GM18520 (cell line): ENCODE measurements at regions not wholly inside any gene's neighbourhood (a gene's known extent, or its start where the extent isn't known, plus 50 kb on each side); places are given as distances from the start of the nearest gene placed in this dataset.
A peak's percentile ranks its signal among the peaks of the same experiment; 100 is the strongest.

Experiments used
- ATAC-seq: cut with Tn5 transposase; IDR thresholded peaks from one replicate; pipeline ENCODE4 v1.9.1; 2021; ENCODE audit not compliant: unreplicated experiment

DNA sequence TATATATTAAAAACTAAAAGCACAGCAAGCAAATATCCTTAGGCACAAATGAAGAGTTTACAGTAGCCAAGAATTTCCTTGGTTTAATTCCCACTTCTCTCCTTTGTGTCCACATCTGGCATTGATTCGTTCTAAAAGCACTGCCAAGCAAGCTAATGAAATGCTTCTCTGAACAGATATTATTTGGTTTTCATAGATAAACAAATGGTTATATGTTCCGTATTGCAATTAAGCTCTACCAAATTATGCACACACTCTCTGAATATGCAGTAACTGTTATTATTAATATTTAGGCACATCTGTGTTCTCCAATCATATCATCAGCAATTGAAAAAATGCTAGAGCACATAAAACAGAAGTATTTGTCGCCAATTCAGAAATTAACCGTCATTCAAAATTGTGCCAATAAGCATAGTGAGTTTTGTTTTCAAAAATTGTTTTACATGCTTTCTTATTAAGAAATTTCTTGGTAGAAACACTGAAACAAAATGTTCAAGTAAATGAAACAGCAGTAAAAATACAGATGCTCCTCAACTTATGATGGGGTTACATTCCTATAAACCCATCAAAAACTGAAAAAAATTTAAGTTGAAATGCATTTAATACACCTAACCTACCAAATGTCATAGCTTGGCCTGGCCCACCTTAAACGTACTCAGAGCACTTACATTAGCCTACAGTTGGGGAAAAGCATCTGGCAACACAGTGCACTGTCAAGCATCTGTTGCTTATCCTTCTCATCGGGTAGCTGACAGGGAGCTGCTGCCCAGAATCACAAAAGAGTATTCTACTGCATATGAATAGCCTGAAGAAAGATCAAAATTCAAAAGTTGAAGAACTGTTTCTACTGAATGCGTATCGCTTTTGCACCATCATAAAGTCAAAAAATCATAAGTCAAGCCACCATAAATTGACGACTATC, 2134.7 kb downstream of the PCDH9 start:
- ATAC-seq, result no peak

- no peak for ATAC-seq
Measured at GRCh38 chr13:65093357-65093756, 2136.8 kb downstream of the PCDH9 start.

GRCh38 chr13:65091031-65091430, 2139.1 kb downstream of the PCDH9 start:
- ATAC-seq, result no peak

DNA sequence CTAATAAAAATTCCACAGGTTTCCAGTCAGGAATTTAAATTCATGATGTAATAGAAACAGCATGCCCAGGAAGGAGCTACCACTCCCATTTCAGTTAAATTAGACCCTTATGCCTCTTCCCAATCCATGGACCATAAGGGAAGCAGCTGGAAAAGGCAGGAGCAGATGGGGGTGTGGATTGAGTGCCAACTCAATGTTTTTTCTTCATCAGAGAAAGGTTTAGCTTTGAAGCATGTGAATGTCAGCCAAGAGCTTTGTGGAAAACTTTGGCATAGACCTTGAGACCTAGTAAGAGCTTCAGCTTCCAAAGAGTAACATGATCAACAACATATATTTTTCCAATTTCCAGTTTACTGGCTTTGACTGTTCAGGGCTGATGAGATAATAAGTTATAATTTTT, 2139.9 kb downstream of the PCDH9 start:
- no peak for ATAC-seq

GRCh38 chr13:65088906-65089305, 2141.2 kb downstream of the PCDH9 start:
- no peak for ATAC-seq

DNA sequence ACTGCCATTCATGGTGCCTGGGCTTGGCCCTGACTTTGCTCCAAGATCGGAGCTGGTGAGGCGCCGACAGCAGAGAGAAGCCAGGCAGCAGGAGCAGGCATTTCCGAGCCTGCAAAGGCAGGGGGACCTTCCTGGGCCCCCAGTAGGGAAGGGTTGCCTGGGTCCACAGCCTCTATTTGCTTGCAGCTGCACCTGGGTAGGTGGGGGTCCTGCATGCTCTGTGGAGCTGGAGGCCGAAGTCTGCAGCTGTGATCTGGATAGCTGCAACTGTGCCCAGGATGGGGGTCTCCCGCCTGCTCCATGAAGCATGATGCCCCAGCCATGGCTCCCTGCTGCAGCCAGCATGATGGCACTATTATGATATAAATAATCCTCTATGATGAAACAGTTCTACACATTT, 2144.2 kb downstream of the PCDH9 start:
- no peak for ATAC-seq

- no peak for ATAC-seq
Measured at GRCh38 chr13:65074248-65074647, 2155.9 kb downstream of the PCDH9 start.

DNA sequence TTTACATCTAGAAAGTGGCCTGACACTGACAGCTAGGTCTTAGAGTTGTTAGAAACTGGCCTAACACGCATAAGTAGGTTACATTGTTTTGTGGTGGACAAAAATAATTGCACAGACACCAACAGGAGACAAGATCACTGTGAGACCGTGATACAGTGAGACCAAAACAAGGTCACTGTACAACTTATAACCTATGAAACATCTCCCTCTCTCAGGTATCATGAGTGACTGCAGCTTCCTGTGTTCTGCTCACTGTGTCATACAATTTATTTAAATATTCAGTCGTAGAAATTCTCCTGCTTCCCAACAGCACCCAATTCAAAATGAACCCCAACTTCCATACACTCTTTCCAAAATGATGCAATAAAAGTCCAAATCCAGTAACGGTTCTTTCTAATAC, 2165.2 kb downstream of the PCDH9 start:
- no peak for ATAC-seq

GRCh38 chr13:65063753-65064152, 2166.4 kb downstream of the PCDH9 start:
- no peak for ATAC-seq

- ATAC-seq, result no peak
Measured at GRCh38 chr13:65057986-65058385, 2172.2 kb downstream of the PCDH9 start.

- ATAC-seq, result no peak
Measured at GRCh38 chr13:65054277-65054676, 2175.9 kb downstream of the PCDH9 start.

DNA sequence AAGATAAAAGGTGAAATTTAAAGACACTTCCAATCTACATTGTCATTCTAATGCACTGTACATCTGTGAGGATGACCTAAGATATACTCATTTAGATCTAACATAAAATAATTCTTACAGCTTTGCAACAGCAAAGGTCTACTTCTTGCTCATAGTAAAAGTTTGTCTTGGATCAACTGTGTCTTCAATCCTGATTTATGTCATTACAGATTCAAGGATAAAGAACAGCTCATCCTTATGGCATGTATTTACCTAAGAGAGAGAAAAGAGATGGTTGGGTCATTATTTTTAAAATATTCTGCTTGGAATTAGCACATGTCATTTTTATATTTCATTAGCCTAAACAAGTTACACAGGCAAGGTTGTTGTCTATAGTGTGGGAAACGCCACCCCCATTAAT, 2193.1 kb downstream of the PCDH9 start:
- ATAC-seq, result no peak

GRCh38 chr13:65035302-65035701, 2194.8 kb downstream of the PCDH9 start:
- no peak for ATAC-seq

DNA sequence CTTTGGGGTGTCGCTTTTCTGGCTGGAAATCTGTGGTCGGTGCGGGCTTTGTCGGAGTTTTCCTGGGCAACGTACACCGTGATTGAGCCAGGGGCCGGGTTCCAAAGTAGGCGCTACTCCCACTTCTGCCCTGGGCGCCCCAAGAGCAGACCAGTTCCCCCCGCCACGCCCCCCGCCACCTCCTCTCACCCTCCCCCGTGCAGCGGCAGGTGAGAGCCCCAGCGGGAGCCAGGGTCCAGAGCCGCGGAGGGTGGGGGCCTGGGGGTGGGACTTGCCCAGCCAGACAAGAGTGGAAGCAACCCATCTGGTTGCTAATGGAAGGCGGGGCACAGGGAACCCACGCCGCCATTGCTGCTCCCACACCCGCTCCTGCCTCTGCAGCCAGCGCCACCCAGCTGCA, 2195.9 kb downstream of the PCDH9 start:
- ATAC-seq, result no peak

DNA sequence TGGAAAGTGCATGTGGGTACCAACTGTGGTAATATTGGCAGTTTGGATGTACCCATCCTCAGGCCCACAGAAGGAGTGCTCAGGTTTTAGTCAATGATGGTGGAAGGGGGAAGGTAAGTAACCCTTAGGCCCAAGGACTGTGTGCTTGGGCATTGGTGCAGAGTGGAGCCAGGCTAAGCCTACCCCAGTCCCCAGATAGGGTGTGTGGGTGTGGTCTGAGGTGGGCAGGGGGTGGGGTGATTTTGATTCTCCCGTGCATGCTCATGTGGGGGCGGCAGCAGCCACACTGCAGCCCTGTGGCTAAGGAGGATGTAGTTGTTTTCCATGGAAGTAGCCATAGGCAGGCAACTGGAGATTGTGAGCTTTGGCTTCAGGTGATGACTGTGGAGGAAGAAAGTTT, 2197.3 kb downstream of the PCDH9 start:
- no peak for ATAC-seq

DNA sequence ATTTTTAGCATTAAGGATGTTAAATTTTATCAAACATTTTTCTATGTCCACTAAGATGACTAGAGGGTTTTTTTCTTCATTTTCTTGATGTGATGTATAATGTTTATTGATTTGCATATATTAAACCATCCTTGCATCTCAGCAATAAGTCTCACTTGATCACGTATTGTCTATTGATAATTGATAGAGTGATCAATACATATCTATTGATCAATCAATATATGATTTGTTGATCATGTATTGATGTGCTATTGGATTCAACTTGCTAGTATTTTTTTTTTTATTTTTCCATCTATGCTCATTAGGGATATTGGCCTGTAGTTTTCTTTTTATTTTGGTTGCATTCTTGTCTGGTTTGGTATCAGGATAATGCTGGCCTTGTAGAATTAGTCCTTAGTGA, 2202.0 kb downstream of the PCDH9 start:
- no peak for ATAC-seq

DNA sequence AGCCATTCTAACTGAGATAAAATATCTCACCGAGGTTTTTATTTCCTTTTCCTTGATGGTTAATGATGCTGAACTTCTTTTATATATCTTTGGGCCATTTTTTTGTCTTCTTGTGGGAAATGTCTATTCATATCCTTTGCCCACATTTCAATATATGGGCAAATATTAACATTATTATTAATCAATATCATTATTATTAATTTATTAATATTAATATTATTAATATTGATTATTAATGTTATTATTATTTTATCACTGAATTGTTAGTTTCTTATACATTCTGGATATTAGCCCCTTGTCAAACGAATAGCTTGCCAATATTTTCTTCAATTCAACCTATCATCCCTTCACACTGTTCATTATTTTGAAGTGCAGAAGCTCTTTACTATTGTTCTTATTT, 2203.6 kb downstream of the PCDH9 start:
- ATAC-seq, result no peak

- ATAC-seq, result no peak
Measured at GRCh38 chr13:65011378-65011777, 2218.8 kb downstream of the PCDH9 start.

DNA sequence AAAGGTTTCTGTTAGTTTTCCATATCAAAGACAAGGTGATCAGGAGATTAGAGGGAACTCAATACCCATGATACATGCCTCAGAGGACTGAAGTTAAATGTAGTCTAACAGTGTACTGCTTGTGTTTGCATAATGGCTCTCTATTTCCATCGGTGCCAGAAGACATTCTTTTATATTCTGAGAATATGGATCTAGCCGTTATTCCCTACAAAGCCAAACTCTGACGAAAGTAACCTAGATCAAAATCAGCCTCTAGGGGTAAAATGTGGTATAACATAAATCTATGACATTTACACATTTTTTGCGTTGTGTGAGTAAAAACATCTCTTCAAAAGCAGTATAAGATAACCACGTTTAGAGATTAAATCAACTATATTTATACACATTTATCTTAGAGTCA, 2232.7 kb downstream of the PCDH9 start:
- no peak for ATAC-seq

DNA sequence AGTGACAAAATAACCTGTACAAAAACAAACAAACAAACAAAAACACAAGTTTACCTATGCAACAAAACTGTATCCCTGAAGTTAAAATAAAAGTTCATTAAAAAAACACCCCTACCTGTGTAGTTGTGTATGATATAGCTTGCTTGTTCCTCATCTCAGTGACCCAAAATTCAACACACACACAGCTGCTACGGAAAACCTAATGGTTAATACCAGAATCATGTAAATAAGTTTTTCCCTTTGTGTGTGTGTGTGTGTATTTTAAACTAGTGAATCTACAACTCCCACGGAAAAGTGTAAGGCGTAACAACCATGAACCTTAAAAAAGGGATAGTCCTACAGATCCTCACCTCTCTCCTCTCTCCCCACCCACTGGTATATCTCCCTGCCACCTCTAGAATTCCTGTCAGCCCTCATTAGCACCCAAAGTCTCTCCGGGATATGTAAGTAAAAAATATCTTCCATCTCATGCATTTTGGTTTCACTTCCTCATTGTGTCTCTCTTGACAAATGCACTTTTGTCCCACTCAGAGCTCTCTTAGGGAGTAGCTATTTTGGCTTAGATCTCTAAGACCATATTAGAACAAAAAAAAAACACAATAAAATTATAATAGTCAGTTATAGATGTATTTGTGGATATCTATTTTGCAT, 2236.5 kb downstream of the PCDH9 start:
- ATAC-seq, result peak; percentile 68

- no peak for ATAC-seq
Measured at GRCh38 chr13:64992314-64992713, 2237.8 kb downstream of the PCDH9 start.

GRCh38 chr13:64985075-64985474, 2245.1 kb downstream of the PCDH9 start:
- no peak for ATAC-seq
